ENCODE measurements at regions not wholly inside any gene's neighbourhood (a gene's known extent, or its start where the extent isn't known, plus 50 kb on each side); places are given as distances from the start of the nearest gene placed in this dataset.

DNA sequence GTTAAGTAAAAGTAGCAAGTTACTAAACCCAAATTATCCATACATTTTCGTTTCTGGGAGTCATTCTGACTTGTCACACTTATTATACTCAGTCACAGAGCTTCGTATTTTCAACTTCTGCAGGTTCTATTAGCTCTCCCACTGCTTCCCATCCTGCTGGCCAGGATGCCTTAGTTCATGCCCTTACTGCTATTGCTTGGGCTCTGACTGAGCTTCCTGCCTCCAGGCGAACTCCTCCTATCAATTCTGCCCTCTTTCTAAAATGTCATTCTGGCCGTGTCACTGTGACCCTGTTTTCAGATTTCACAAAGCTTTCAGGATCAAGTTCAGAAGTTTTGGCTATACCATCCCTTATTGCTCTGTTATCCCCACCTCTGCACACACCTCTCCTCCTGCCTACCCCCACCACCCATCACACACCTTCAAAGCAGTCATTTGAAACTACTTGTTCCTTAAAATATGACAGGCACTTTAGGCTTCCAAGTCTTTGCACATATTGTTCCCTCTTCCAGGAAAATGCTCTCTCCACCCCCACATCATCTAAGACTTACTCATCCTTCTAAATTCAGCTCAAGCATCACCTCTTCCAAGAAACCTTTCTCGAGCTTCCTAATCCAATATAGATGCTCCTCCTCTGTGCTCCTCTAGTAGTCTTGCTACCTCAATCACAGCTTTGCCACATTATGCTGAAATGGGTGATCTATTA is 278.0 kb downstream of the BRINP2 start:
- TF ChIP-seq CTCF (conservative IDR thresholded peaks at IDR 0.05; ENCODE audit: low read depth, low read length) (no peak), MAZ (IDR thresholded peaks at IDR 0.05; ENCODE audit: borderline replicate concordance, low read depth, low read length) (no peak), POLR2A (IDR thresholded peaks at IDR 0.05; ENCODE audit: low read depth, low read length) (no peak), MXI1 (IDR thresholded peaks at IDR 0.05; ENCODE audit: borderline replicate concordance, low read depth, low read length) (no peak), NFE2L2 (IDR thresholded peaks at IDR 0.05; ENCODE audit: low read depth, low read length) (no peak), CEBPB (IDR thresholded peaks at IDR 0.05; ENCODE audit: low read depth, low read length) (no peak), USF2 (IDR thresholded peaks at IDR 0.05; ENCODE audit: low read depth, low read length) (no peak), MAFK (IDR thresholded peaks at IDR 0.05; ENCODE audit: low read depth, low read length) (no peak), RFX5 (IDR thresholded peaks at IDR 0.05; ENCODE audit: low read depth, low read length) (no peak)
